HG03460 (cell line): ENCODE measurements at regions not wholly inside any gene's neighbourhood (a gene's known extent, or its start where the extent isn't known, plus 50 kb on each side); places are given as distances from the start of the nearest gene placed in this dataset.

Experiments used
- ATAC-seq: cut with Tn5 transposase; IDR thresholded peaks from one replicate; pipeline ENCODE4 v1.9.1; 2021; ENCODE audit not compliant: unreplicated experiment

GRCh38 chr4:128502818-128503527, 215.4 kb upstream of the PGRMC2 start:
- no peak for ATAC-seq

GRCh38 chr4:128501239-128501638, 213.6 kb upstream of the PGRMC2 start:
- ATAC-seq: no peak

- no peak for ATAC-seq
These were observed 200.6 kb upstream of the PGRMC2 start for GRCh38 chr4:128488055-128488705.

- ATAC-seq: no peak
These were observed 197.3 kb upstream of the PGRMC2 start for GRCh38 chr4:128484896-128485295.

GRCh38 chr4:128483816-128484215, 196.2 kb upstream of the PGRMC2 start:
- no peak for ATAC-seq

GRCh38 chr4:128483041-128483440, 195.4 kb upstream of the PGRMC2 start:
- no peak for ATAC-seq

GRCh38 chr4:128481752-128482480, 194.3 kb upstream of the PGRMC2 start:
- no peak for ATAC-seq

- ATAC-seq: no peak
These were observed 193.3 kb upstream of the PGRMC2 start for GRCh38 chr4:128480945-128481344.

- no peak for ATAC-seq
These were observed 189.9 kb upstream of the PGRMC2 start for GRCh38 chr4:128477540-128477939.

- ATAC-seq: no peak
These were observed 188.0 kb upstream of the PGRMC2 start for GRCh38 chr4:128475597-128475996.

- no peak for ATAC-seq
These were observed 184.0 kb upstream of the PGRMC2 start for GRCh38 chr4:128471576-128471975.

- ATAC-seq: no peak
These were observed 183.0 kb upstream of the PGRMC2 start for GRCh38 chr4:128470492-128471053.

GRCh38 chr4:128468123-128468989, 180.7 kb upstream of the PGRMC2 start:
- no peak for ATAC-seq

GRCh38 chr4:128465523-128465922, 177.9 kb upstream of the PGRMC2 start:
- ATAC-seq: no peak

- no peak for ATAC-seq
These were observed 175.4 kb upstream of the PGRMC2 start for GRCh38 chr4:128463006-128463405.

GRCh38 chr4:128462103-128462783, 174.6 kb upstream of the PGRMC2 start:
- ATAC-seq: no peak

GRCh38 chr4:128461291-128462102, 173.9 kb upstream of the PGRMC2 start:
- no peak for ATAC-seq

- no peak for ATAC-seq
These were observed 171.9 kb upstream of the PGRMC2 start for GRCh38 chr4:128459547-128459946.

- ATAC-seq: no peak
These were observed 171.2 kb upstream of the PGRMC2 start for GRCh38 chr4:128458816-128459215.
